Left renal cortex interstitium (tissue), 4 donors: ENCODE measurements at regions not wholly inside any gene's neighbourhood (a gene's known extent, or its start where the extent isn't known, plus 50 kb on each side); places are given as distances from the start of the nearest gene placed in this dataset.
"Not testable (repeated sequence)": the region's sequence is repeated elsewhere in the genome, so short reads cannot be mapped to it uniquely, and the experiment has no call there.

Source experiments
- DNase-seq, 4 donors: peaks; one replicate each; pipeline ENCODE4 v3.0.0-alpha.2; 2013; ENCODE audit warnings: low read depth in 4 of 4, low spot score in 2 of 4, missing footprints in 1 of 4

DNA sequence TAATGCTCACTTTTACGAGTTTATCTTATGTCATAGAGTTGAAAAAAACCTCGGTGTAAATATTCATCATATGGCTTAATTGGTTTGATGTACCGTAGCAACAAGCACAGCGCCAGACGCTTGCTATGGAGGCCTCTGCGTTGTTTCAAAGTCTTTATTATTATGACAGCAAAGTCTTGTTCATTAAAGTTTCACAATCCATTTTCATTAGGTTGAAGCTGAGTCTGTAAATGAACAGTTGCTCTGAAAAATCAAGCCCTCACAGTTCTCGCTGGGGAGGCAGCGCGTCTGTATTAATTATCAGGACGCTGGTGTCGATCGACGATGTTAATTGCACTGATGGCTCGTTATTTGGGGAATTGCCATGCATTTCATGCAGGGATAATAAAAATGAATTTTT lies 185.6 kb downstream of the INSC start:
- DNase-seq = no peak

DNA sequence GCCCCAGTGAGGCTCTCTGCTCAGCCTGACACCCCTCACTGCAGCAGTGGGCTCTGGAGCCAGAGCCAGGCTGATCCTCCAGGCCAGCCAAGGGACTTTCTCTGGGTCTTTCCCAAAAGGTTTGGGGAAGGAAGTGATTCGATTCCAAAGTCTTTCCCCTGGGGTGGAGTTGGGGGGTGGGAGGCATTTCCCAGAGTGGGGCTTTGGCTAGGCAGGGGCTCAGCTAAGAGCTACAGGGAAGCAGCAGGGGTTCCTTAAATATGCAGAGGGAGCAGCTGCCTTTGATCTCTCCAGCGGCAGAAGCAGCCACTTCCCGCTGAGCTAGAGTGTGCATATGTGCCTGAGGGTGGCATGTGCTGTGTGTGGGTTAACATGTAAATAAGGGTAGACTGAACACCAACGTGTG lies 192.9 kb downstream of the INSC start:
- no peak for DNase-seq

DNA sequence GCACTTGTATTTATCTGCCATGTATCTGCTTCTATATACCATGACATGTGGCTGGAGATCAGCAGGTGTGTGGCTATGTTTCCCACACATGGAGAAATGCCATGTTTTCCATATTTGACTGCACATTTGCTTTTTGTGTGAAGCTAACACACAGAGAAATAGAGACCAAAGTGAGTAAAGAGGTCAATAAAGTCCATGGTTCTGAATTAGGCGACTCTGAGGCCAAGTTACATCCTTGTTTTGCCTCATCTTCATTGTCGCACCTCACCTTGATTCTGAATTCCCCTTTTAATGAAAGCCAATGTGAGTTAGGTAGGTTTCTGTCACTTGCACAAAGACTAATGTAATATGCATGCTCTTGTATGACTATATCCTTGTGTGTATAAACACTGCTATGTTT lies 194.1 kb downstream of the INSC start:
- DNase-seq = no peak

GRCh38 chr11:15309296-15309695 lies 194.6 kb downstream of the INSC start:
- DNase-seq = no peak

DNA sequence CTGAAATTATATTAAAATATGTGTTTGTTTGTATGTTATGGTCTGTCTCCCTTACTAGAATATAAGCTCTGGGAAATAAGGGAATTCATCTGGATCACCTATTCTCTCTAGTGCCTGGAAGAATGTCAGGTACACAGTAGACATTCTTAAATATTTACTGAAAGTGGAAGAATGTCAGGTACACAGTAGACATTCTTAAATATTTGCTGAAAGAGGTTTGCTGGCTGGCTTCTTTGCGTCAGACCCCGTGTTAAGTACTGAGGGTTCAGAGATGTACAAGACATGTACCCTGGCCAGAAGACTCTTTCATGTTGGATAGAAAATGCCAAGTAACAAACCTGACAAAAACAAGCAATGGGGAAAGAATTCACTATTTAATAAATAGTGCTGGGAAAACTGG lies 199.1 kb downstream of the INSC start:
- DNase-seq = no peak

DNA sequence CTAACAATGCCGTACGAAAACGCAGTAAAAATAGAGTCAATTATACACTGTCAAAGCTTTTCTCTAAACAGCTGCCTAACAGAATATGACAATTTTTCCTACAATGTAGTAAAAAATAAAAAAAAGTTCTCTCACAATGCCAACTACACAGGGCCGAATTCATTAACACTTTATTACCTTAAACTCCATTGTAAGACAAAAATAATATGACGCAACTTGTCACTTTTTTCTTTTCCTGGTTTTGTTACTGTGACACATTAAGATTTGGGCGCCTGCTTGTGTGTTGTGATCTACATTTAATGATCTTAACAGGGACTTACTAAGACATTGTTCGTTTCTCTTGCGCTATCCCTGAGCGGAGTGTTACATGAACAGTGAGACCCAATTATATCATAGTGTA lies 204.1 kb downstream of the INSC start:
- DNase-seq = no peak

GRCh38 chr11:15326520-15326919 lies 211.8 kb downstream of the INSC start:
- no peak for DNase-seq

GRCh38 chr11:15327786-15328231 lies 213.1 kb downstream of the INSC start:
- DNase-seq = peak; percentile 10 to 48 (median 31)

- no peak for DNase-seq
These were observed 218.7 kb downstream of the INSC start for GRCh38 chr11:15333407-15333806.

DNA sequence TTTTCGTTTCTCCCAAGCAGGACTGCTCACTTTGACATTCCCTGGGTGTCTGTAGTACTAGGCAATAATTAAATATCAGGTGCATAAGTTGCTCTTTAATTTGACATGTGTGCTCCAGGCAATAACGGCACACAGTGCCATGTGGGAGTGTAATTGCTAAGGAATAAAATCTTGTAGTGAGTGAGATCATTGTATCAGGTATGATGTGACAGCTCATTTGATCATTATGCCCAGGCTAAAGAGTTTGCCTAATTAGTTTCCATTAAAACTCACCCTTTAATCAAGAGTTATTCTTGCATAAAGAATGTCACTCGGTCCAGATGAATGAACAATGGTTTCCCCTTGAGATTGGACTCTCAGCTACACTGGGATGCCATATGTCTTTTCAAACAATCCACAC lies 220.0 kb downstream of the INSC start:
- no peak for DNase-seq

- no peak for DNase-seq
These were observed 221.3 kb downstream of the INSC start for GRCh38 chr11:15336021-15336420.

GRCh38 chr11:15339302-15339701 lies 224.6 kb downstream of the INSC start:
- no peak for DNase-seq

- DNase-seq = no peak
These were observed 226.9 kb downstream of the INSC start for GRCh38 chr11:15341587-15341986.

DNA sequence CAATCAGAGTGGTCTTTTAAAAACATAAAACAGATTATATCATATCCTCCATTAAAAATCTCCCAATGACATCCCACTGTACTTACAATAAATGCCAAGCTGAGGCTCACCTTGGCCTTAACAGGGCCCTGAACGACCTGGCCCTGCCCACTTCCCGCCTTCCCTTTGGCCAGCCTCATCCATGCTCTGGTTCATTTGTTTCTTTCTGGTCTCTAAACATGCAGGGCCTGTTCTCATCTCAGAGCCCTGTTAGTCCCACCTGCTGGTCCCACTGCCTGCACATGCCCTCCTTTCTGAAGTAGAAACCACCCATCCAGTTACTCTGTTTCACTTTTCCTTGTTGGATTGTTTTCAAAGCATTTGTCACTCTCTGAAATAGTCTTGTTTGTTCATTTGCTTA lies 227.4 kb downstream of the INSC start:
- no peak for DNase-seq

GRCh38 chr11:15346907-15347306 lies 232.2 kb downstream of the INSC start:
- DNase-seq = no peak

DNA sequence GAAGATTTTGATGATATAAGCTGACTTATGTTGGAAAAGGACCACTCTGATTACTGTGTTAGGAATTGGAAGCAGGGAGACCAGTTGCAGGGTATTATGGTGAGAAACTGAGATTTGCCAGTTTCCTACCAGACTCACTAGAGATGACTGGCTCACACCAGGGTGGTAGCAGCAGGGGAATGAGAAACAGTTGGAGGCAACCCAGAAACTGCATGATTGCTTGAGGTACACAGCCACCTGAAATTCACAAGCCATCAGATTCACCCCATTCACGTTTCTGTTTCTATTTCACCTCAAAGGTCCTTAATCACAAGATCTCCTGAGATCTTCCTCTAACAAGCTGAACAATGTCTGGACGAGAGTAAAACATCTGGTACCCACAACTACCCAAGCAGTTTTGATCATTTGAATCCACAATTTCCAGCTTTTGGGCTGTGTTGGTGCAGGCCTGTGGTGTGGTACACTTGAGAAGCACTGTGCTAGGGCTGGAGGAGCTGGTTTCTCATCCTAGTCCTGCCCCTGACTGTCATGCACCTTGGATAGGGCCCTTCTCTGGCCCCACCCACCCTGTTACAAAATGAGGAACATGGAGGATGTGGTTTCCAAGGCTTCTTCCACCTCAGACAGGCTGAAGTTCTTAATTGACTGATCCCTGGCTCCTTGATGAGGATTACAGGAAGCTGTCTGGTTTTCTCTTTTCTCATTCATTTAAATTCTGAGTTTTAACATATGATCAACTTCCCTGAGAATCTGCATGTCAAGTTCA lies 233.4 kb downstream of the INSC start:
- no peak for DNase-seq

DNA sequence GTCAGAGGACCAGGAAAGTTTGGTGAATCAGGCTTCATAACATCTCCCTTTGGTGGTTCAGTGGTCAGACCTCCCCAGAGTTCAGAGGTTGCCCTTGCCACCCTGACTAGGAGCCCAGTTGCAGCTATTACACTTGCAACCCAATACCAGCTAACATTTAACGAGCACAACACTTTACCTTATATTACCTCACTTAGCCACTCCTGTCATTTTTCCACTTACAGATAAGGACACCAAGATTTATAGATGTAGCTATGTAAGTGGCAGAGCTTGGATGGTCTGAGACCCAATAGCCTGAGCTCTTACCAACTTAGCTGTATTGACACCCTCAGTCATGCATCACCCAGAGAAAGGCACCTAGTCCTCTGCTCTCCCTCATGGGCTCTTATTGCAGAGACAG lies 234.7 kb downstream of the INSC start:
- no peak for DNase-seq

GRCh38 chr11:15361316-15361715 lies 246.6 kb downstream of the INSC start:
- no peak for DNase-seq

GRCh38 chr11:15365286-15365685 lies 250.6 kb downstream of the INSC start:
- not testable (repeated sequence) for DNase-seq

DNA sequence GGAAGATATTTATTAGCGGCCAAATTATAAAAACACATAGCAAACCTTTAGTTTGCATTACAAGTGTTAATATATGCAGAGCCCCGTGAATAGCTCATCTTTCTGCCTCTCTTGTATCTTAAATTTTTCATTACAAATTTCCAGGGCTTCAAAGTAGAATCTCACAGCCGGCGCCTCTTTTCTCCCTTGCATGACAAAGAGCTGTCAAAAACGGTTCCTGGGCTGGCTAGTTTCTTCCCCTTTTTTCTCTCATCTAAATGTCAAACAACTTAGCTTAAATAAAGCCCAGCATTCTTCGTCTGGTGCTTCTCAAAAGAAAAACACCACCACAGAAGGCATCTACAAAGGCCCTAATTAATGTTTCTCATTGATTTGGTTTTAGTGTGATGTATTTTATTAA lies 253.0 kb downstream of the INSC start:
- DNase-seq = no peak

DNA sequence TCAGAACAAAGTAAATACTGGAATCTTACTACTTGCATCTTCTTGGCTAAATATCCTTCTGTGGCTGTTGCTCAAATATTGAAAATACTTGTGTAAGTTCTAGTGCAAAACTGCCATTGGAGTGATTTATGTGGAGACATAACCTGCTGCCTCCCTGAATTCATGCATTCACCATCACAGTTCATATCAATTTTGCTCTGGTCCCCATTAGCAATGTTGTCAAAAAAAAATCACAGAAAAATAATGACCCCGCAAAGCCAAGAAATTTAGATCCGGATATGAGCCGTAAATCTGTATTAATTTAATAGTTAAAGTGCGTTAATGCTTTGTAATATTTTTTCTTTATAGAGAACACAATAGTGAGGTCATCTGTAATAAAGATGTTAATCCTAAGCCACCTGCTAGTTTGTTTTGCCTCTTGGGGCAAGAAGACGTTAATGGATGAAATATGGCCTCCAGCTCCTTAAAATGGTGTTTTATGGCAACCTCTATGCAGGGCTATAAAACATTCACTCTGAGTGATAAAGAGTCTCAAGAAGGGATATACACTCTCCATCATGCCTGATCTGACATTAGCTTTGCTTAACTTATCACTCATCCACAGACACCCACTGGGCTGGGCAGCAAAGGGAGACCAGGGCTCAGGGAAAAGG lies 255.9 kb downstream of the INSC start:
- no peak for DNase-seq

- DNase-seq = no peak
These were observed 256.8 kb downstream of the INSC start for GRCh38 chr11:15371533-15371932.
